Ascending aorta (tissue), 2 donors: ENCODE measurements at regions not wholly inside any gene's neighbourhood (a gene's known extent, or its start where the extent isn't known, plus 50 kb on each side); places are given as distances from the start of the nearest gene placed in this dataset.
A peak's percentile ranks its signal among the peaks of the same experiment; 100 is the strongest.
"Not testable (repeated sequence)": the region's sequence is repeated elsewhere in the genome, so short reads cannot be mapped to it uniquely, and the experiment has no call there.

Source experiments
- DNase-seq, 2 donors: peaks; one replicate each; pipeline ENCODE4 v3.0.0-alpha.2; 2019; ENCODE audit warnings: low spot score in 2 of 2
- H3K27ac ChIP-seq, 2 donors: fragments of 200-600 bp; sonication (generic); one replicate each; pipeline ENCODE4 v1.5.1; 2016 to 2017; ENCODE audit warnings: mild to moderate bottlenecking in 1 of 2
- H3K27me3 ChIP-seq: fragments of 200-600 bp; sonication (generic); one replicate; pipeline ENCODE4 v1.5.1; 2017
- H3K36me3 ChIP-seq, 2 donors: fragments of 200-600 bp; sonication (generic); one replicate each; pipeline ENCODE4 v1.5.1; 2016
- H3K4me1 ChIP-seq, 2 donors: fragments of 200-600 bp; sonication (generic); one replicate each; pipeline ENCODE4 v1.5.1; 2016 to 2017; ENCODE audit warnings: mild to moderate bottlenecking in 1 of 2
- H3K4me3 ChIP-seq, 2 donors: fragments of 200-600 bp; sonication (generic); one replicate each; pipeline ENCODE4 v1.5.1; 2016 to 2017; ENCODE audit warnings: mild to moderate bottlenecking in 1 of 2
- H3K9me3 ChIP-seq, 2 donors: fragments of 200-600 bp; sonication (generic); one replicate each; pipeline ENCODE4 v1.5.1; 2016
- intact Hi-C: fragments of 100-400 bp; cut with DNase I; formaldehyde crosslinking; loops from one replicate; pipeline ENCODE4 v1.15.1; 2023
- TF ChIP-seq, protein P1 (sequence below), 3 experiments: fragments of 200-600 bp in 2 of 3; fragments of 450-650 bp in 1 of 3; sonication (generic) in 2 of 3; IDR thresholded peaks; one replicate each; pipeline ENCODE4 v1.5.1; 2016 to 2019; ENCODE audit warnings: antibody characterized with exemption in 3 of 3, mild to moderate bottlenecking in 1 of 3, moderate library complexity in 1 of 3

DNA sequence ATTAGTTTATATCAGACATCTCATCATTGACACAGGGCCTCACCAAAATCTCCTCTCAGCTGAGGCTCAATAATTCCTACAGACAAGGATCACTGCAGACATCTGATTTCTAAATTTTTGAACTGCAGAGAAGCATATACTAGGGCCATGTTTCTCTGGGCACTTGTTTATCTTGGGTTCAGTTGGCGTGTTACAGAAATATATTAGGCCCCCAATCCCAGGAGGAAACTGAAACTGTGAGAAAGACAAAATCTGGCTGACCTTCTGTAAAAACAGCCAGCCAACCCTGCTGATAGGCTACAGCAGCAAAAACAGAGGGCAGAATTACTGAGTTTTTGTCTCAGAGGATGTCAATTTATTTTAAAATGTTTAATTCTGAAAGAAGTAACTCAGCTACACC lies 634.6 kb downstream of the ETNK1 start:
- intact Hi-C loops = no loop called here
- no peaks in the 10 kb centered on the region for H3K9me3 ChIP-seq
- H3K27ac ChIP-seq = peak overlapping the region; percentile 6 to 63
- DNase-seq = no peak
- TF ChIP-seq, protein P1, sequence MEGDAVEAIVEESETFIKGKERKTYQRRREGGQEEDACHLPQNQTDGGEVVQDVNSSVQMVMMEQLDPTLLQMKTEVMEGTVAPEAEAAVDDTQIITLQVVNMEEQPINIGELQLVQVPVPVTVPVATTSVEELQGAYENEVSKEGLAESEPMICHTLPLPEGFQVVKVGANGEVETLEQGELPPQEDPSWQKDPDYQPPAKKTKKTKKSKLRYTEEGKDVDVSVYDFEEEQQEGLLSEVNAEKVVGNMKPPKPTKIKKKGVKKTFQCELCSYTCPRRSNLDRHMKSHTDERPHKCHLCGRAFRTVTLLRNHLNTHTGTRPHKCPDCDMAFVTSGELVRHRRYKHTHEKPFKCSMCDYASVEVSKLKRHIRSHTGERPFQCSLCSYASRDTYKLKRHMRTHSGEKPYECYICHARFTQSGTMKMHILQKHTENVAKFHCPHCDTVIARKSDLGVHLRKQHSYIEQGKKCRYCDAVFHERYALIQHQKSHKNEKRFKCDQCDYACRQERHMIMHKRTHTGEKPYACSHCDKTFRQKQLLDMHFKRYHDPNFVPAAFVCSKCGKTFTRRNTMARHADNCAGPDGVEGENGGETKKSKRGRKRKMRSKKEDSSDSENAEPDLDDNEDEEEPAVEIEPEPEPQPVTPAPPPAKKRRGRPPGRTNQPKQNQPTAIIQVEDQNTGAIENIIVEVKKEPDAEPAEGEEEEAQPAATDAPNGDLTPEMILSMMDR (IDR thresholded peaks at IDR 0.05) = no peak
- H3K4me1 ChIP-seq = peaks cover 0 to 3% of the 10 kb centered on the region in 2 donors
- H3K27me3 ChIP-seq = no peaks in the 10 kb centered on the region
- no peaks in the 10 kb centered on the region for H3K36me3 ChIP-seq
- H3K4me3 ChIP-seq = no peak overlapping the region

DNA sequence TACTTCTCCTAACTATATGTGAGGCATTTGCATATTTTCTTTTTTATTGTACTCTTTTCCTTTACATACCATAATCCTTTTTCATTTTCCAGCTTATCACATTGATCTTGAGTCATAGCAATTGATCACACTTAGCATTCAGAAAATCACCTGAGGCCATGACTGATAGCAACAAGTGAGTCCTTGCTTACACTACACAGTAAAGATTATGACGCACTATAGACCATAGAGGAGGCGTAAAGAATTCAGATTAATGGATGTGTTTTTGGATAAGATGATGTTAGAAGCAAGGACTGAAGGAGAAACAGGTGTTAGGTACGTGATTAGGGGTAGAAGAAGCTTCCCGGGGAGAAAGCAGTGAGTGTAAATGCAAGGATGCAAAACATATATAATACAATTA lies 637.7 kb downstream of the ETNK1 start:
- Histone ChIP-seq H3K27me3 (no peaks in the 10 kb centered on the region), H3K27ac (no peak overlapping the region), H3K4me1 (peaks cover 0 to 3% of the 10 kb centered on the region in 2 donors), H3K36me3 (no peaks in the 10 kb centered on the region), H3K4me3 (no peak overlapping the region), H3K9me3 (no peaks in the 10 kb centered on the region)
- TF ChIP-seq, protein P1 (IDR thresholded peaks at IDR 0.05) = no peak
- intact Hi-C loops = no loop called here
- DNase-seq = no peak

DNA sequence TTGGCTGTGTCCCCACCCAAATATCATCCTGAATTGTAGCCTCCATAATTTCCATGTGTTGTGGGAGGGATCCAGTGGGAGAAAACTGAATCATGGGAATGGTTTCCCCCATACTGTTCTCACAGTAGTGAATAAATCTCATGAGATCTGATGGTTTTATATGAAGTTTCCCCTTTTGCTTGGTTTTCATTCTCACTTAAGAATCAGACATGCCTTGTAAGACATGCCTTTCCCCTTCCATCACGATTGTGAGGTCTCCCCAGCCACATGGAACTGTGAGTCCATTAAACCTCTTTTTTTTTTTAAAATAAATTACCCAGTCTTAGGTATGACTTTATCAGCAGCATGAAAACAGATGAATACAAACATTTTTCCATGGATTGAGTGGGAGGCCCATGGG lies 652.9 kb downstream of the ETNK1 start:
- Histone ChIP-seq H3K27ac (no peak overlapping the region), H3K36me3 (no peaks in the 10 kb centered on the region), H3K9me3 (no peaks in the 10 kb centered on the region), H3K4me1 (no peaks in the 10 kb centered on the region), H3K4me3 (no peak overlapping the region), H3K27me3 (no peaks in the 10 kb centered on the region)
- no peak for DNase-seq
- intact Hi-C loops = no loop called here
- TF ChIP-seq, protein P1 (IDR thresholded peaks at IDR 0.05) = no peak

DNA sequence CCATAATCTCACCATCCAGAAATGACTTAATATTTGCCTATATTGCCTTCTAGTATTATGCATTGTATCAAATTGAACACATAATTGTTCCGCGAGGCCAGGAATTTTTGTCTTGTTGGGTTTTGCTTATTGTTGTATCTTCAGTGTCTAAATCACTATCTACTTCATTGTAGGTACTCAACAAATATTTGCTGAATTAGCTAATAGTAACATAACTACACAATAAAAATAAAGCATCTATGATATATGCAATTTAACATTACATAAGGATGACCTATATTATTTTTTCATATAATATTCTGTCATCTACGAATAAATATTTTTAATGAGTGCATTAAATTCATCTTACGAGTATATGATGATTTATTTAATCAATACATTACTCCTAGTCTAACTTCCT lies 656.3 kb downstream of the ETNK1 start:
- no peak overlapping the region for H3K27ac ChIP-seq
- no peak for DNase-seq
- no peaks in the 10 kb centered on the region for H3K36me3 ChIP-seq
- TF ChIP-seq, protein P1 (IDR thresholded peaks at IDR 0.05) = no peak
- no peak overlapping the region for H3K4me3 ChIP-seq
- no peaks in the 10 kb centered on the region for H3K9me3 ChIP-seq
- no peaks in the 10 kb centered on the region for H3K4me1 ChIP-seq
- H3K27me3 ChIP-seq = no peaks in the 10 kb centered on the region
- intact Hi-C loops = no loop called here

DNA sequence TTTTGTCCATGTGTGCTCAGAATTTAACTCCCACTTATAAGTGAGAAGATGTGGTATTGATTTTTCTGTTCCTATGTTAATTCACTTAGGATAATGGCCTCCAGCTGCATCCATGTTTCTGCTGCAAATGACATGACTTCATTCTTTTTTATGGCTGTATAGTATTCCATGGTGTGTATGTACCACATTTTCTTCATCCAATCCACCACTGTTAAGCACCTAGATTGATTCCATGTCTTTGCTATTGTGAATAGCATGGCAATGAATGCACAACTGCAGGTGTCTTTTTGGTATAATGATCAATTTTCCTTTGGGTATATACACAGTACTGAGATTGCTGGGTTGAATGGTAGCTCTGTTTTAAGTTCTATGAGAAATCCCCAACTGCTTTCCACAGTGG lies 657.7 kb downstream of the ETNK1 start:
- no peak for DNase-seq
- H3K4me3 ChIP-seq = no peak overlapping the region
- intact Hi-C loops = no loop called here
- no peaks in the 10 kb centered on the region for H3K36me3 ChIP-seq
- H3K27ac ChIP-seq = no peak overlapping the region
- no peaks in the 10 kb centered on the region for H3K4me1 ChIP-seq
- TF ChIP-seq, protein P1 (IDR thresholded peaks at IDR 0.05) = no peak
- no peaks in the 10 kb centered on the region for H3K9me3 ChIP-seq
- no peaks in the 10 kb centered on the region for H3K27me3 ChIP-seq

DNA sequence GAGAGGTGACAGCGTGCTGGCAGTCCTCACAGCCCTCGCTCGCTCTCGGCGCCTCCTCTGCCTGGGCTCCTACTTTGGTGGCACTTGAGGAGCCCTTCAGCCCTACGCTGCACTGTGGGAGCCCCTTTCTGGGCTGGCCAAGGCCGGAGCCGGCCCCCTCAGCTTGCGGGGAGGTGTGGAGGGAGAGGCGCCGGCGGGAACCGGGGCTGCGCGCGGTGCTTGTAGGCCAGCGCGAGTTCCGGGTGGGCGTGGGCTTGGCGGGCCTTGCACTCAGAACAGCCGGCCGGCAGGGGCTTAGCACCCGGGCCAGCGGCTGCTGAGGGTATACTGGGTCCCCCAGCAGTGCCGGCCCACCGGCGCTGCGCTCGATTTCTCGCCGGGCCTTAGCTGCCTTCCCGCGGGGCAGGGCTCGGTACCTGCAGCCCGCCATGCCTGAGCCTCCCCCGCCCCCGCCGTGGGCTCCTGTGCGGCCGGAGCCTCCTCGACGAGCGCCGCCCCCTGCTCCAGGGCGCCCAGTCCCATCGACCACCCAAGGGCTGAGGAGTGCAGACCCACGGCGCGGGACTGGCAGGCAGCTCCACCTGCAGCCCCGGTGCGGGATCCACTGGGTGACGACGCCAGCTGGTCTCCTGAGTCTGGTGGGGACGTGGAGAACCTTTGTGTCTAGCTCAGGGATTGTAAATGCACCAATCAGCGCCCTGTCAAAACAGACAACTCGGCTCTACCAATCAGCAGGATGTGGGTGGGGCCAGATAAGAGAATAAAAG lies 661.0 kb downstream of the ETNK1 start:
- H3K9me3 ChIP-seq, H3K4me3 ChIP-seq, H3K27me3 ChIP-seq, H3K4me1 ChIP-seq, H3K36me3 ChIP-seq, H3K27ac ChIP-seq, DNase-seq, intact Hi-C loops: not testable (repeated sequence)
